Stimulated activated memory B cell treated with anti-CD40 and anti-IgM and Interleukin-4, amounts not matched to agents 10 μg/mL and 1 μg/mL and 100 μg/mL, for 72 hours (primary cell): ENCODE measurements at regions not wholly inside any gene's neighbourhood (a gene's known extent, or its start where the extent isn't known, plus 50 kb on each side); places are given as distances from the start of the nearest gene placed in this dataset.

Experiments
- ATAC-seq: fragments of 150-1000 bp; cut with Tn5 transposase; 2 replicates; pipeline ENCODE4 v1.10.0; 2021
- H3K27ac Mint-ChIP-seq: one replicate; pipeline ENCODE4 v1.8.0; 2022; ENCODE audit warnings: mild to moderate bottlenecking, mixed read lengths
- H3K27me3 Mint-ChIP-seq: one replicate; pipeline ENCODE4 v1.8.0; 2022; ENCODE audit warnings: mixed read lengths
- H3K36me3 Mint-ChIP-seq: one replicate; pipeline ENCODE4 v1.8.0; 2022; ENCODE audit warnings: mixed read lengths
- H3K4me1 Mint-ChIP-seq: one replicate; pipeline ENCODE4 v1.8.0; 2022; ENCODE audit warnings: mixed read lengths
- H3K4me3 Mint-ChIP-seq: one replicate; pipeline ENCODE4 v1.8.0; 2022; ENCODE audit warnings: mild to moderate bottlenecking, moderate library complexity, mixed read lengths
- H3K9me3 Mint-ChIP-seq: one replicate; pipeline ENCODE4 v1.8.0; 2022; ENCODE audit warnings: mixed read lengths

GRCh38 chrX:13123247-13123856 is 78.9 kb upstream of the FAM9C start:
- Mint-ChIP-seq H3K27me3 (no peaks in the 10 kb centered on the region), H3K9me3 (no peaks in the 10 kb centered on the region), H3K4me1 (no peaks in the 10 kb centered on the region), H3K36me3 (no peaks in the 10 kb centered on the region), H3K4me3 (no peak overlapping the region), H3K27ac (no peak overlapping the region)
- ATAC-seq = no peak

DNA sequence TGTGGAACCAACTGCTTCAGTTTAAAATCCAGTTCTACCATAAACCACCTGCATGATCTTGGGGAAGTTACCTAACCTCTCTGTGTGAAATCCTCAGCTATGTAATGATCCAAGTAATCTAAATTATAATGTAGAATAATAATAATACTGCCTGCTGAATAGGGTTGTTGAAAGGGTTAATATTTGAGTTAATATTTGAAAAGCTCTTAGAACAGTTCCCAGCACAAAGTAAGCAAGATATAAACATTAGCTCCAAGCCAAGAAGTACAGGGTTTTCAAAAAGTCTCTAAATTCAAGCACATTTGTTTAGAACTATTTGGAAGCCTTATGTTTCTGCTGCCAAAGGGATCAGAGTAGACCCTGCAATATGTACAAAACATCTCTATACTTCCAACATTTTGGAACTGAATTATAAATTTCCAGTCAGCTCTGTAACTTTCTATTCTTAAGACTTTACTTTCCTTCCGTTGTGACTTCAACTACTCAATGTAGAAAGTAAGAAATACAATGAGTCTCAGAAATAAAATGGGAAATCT is 76.7 kb upstream of the FAM9C start:
- no peaks in the 10 kb centered on the region for H3K36me3 Mint-ChIP-seq
- ATAC-seq = no peak

DNA sequence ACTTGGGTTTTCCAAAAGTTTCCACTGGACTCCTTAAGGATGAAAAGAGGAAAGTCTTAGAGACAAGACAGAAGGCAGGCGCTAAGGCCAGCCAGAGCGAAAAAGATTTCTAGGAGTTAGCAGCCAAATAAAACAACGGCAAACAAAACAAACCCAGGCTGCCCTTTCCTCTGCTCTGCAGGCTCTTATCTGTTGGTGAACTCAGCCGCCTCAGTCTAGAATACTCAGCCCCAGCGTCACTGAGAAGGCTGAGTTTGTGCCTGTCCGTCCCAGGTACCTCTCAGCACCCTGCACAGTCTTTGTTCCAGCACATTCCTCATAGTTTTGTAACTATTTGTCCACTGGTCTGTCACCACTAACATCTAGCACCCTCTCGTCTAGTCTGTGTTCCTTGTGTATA is 75.6 kb upstream of the FAM9C start:
- ATAC-seq = no peak
- no peaks in the 10 kb centered on the region for H3K27me3 Mint-ChIP-seq
- H3K36me3 Mint-ChIP-seq = no peaks in the 10 kb centered on the region
- H3K9me3 Mint-ChIP-seq = peaks cover 2% of the 10 kb centered on the region
- H3K4me3 Mint-ChIP-seq = no peak overlapping the region
- no peak overlapping the region for H3K27ac Mint-ChIP-seq
- H3K4me1 Mint-ChIP-seq = no peaks in the 10 kb centered on the region

More for the DNA sequence above, 76.7 kb upstream of the FAM9C start:
- no peak overlapping the region for H3K27ac Mint-ChIP-seq
- H3K27me3 Mint-ChIP-seq = no peaks in the 10 kb centered on the region
- H3K4me3 Mint-ChIP-seq = no peak overlapping the region
- peaks cover 2% of the 10 kb centered on the region for H3K9me3 Mint-ChIP-seq
- no peaks in the 10 kb centered on the region for H3K4me1 Mint-ChIP-seq

DNA sequence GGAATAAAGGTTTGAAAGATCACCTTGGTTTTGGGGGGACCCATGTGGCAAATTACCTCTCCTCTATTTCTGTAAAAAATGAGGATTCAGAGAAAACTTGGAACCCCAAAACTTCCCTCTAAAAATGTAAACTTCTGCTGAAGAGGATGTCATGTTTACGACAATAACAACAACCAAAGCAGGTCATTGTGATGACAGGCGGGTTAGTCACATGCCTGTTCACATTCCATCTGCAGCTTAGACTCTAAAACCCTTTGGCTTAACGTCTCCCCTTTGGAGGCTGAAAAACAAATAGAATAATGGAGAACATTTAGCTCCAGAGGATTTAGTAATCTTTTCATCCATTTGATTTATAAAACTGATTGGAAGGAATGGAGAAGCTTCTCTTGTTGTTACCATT is 75.0 kb upstream of the FAM9C start:
- Mint-ChIP-seq H3K27ac (no peak overlapping the region), H3K9me3 (peaks cover 2% of the 10 kb centered on the region), H3K36me3 (no peaks in the 10 kb centered on the region), H3K4me3 (no peak overlapping the region), H3K27me3 (no peaks in the 10 kb centered on the region), H3K4me1 (no peaks in the 10 kb centered on the region)
- no peak for ATAC-seq

DNA sequence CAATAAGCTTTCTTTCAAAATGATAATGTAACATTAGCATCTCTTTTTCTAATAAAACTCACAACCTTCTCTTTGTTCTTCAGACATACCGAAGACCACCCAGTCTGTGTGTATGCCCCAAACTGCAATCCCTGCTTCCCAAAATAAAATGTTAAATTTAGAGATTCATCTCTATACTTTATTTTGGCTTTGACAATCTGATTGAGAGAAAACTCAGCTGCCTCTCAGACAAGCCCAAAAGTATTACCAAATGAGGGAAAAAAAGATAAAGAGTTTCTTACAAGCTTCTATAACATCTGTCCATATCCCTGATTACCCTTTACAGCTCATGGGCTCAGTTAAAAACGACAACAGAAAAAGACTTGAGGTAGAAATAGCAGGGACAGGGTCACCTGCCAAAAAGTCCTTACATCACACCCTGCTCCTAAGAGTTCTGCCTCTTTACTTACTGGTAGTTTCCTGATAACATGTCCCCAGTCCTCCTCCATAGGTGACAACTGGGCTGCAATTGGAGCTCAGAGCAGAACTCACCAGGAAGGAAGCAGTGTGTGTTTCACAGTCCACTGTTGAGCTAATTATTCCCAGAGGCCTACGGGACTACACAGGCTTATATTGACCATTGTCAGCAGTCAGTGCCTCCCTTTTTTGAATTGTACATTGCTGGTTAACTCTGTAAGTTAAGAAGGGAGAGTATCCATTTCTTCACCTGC is 70.9 kb upstream of the FAM9C start:
- ATAC-seq = no peak
- Mint-ChIP-seq H3K4me1 (no peaks in the 10 kb centered on the region), H3K9me3 (peaks cover 5% of the 10 kb centered on the region), H3K27me3 (no peaks in the 10 kb centered on the region), H3K36me3 (no peaks in the 10 kb centered on the region), H3K27ac (no peak overlapping the region), H3K4me3 (no peak overlapping the region)

- H3K9me3 Mint-ChIP-seq = peaks cover 5% of the 10 kb centered on the region
- H3K27ac Mint-ChIP-seq = no peak overlapping the region
- no peaks in the 10 kb centered on the region for H3K36me3 Mint-ChIP-seq
- H3K4me3 Mint-ChIP-seq = no peak overlapping the region
- no peaks in the 10 kb centered on the region for H3K27me3 Mint-ChIP-seq
- H3K4me1 Mint-ChIP-seq = no peaks in the 10 kb centered on the region
- ATAC-seq = no peak
These were observed 68.1 kb upstream of the FAM9C start for GRCh38 chrX:13112499-13112898.

DNA sequence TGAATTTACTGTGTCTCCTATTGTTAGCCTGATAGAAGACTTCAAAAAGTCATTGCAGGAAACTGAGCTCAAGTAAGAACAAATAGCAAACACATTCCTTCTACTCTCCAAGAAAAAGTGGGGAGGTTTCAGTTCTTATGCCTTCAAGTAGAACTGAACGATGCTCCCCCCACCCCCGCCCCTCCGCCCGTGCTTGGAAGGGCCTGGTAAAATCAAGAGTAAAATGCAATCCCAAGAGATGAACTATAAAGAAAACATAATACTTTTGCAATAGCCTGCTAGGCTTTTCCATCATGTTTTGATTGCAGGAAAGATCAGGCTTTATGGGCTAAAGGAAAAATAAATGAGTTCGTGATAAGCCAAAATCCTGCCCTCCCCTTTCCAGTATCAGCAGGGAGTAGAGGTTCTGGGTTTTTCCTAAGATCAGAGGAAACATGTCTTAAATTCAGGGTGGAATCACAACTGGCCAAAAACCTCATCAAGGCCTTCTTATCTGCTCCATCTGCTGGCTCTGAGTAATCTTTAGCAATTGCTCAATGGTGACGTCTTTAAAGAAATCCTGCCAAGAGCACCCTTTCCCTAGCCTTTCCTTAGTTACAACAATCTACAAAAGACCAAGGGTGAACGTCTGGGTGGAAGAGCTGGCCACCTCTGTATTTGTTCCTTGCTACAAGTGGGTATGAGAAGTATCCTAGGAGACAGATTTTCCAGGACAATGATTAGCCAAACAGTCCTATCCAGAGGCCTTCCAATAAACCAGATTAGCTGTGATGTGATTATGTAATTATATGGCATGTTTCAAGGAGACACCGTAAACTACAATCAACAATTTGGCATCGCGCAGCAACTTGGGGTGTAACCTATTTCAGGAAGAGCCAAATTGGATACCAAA is 66.3 kb upstream of the FAM9C start:
- H3K4me3 Mint-ChIP-seq = no peak overlapping the region
- no peak overlapping the region for H3K27ac Mint-ChIP-seq
- no peaks in the 10 kb centered on the region for H3K4me1 Mint-ChIP-seq
- H3K27me3 Mint-ChIP-seq = no peaks in the 10 kb centered on the region
- H3K36me3 Mint-ChIP-seq = no peaks in the 10 kb centered on the region
- ATAC-seq = no peak
- H3K9me3 Mint-ChIP-seq = peaks cover 3% of the 10 kb centered on the region

GRCh38 chrX:13109817-13110216 is 65.4 kb upstream of the FAM9C start:
- H3K36me3 Mint-ChIP-seq = no peaks in the 10 kb centered on the region
- peaks cover 3% of the 10 kb centered on the region for H3K9me3 Mint-ChIP-seq
- H3K4me1 Mint-ChIP-seq = no peaks in the 10 kb centered on the region
- no peak overlapping the region for H3K4me3 Mint-ChIP-seq
- H3K27me3 Mint-ChIP-seq = no peaks in the 10 kb centered on the region
- no peak for ATAC-seq
- no peak overlapping the region for H3K27ac Mint-ChIP-seq

GRCh38 chrX:13103914-13104274 is 59.5 kb upstream of the FAM9C start:
- Mint-ChIP-seq H3K27ac (no peak overlapping the region), H3K4me3 (no peak overlapping the region), H3K27me3 (no peaks in the 10 kb centered on the region), H3K36me3 (no peaks in the 10 kb centered on the region), H3K9me3 (no peaks in the 10 kb centered on the region), H3K4me1 (peaks cover 33% of the 10 kb centered on the region)
- no peak for ATAC-seq

GRCh38 chrX:13103188-13103913 is 58.9 kb upstream of the FAM9C start:
- Mint-ChIP-seq H3K27me3 (no peaks in the 10 kb centered on the region), H3K4me3 (no peak overlapping the region), H3K9me3 (no peaks in the 10 kb centered on the region), H3K36me3 (no peaks in the 10 kb centered on the region), H3K27ac (peak overlapping the region; percentile 50), H3K4me1 (peaks cover 33% of the 10 kb centered on the region)
- ATAC-seq = no peak

DNA sequence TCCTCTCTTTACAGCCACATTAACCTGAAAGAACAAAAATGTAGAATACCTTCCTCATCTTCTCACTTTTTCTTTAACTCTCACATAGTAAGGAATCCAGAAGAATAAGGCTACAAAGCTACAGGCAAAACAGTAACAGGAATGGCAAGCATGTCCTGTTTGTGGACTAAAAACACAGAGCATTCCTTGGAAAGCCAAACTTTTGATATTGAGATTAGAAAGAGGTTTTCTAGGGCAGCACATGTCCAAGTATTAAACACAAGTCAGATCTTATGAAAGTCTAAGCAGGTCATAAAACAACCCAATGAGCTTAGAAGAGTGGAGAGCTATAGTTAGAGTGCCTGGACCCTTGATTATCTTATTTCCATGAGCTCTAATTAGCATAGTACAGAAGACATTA is 58.2 kb upstream of the FAM9C start:
- H3K36me3 Mint-ChIP-seq = no peaks in the 10 kb centered on the region
- no peaks in the 10 kb centered on the region for H3K27me3 Mint-ChIP-seq
- H3K4me1 Mint-ChIP-seq = peaks cover 33% of the 10 kb centered on the region
- peak overlapping the region; percentile 50 for H3K27ac Mint-ChIP-seq
- no peak overlapping the region for H3K4me3 Mint-ChIP-seq
- no peak for ATAC-seq
- no peaks in the 10 kb centered on the region for H3K9me3 Mint-ChIP-seq

DNA sequence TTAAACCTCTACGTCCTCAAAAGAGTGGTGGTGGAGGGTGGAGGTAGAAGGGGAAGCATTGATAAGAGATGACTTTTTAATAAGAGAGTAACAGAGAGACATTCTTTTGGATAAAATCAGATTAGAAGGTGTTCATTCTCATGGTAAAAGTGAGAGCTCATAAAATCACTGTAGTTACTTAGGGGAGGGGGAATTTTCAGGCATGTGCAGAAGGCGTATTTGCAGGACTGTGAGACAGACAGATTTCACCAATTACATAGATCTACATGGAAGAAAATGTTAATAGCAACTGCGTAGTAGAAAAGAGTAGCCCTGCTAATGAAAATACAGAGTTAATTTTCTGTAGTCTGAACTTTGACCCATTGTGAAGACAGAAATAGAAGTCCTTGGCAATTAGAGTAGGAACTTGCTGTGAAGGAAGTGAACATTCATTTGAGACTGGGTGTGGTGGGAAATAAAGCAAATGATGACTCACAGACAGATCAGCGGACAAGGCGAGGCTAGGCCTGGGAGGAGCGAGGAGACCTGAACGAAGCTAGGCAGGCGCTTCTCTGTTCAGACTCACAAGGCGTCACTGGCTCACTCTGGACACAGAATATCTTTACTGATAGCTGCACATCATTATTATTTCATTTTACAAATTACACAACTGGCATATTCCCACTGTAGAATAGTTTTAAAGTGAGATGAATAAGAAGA is 57.2 kb upstream of the FAM9C start:
- Mint-ChIP-seq H3K36me3 (no peaks in the 10 kb centered on the region), H3K4me3 (no peak overlapping the region), H3K4me1 (peaks cover 33% of the 10 kb centered on the region), H3K27ac (peak overlapping the region; percentile 50), H3K27me3 (no peaks in the 10 kb centered on the region), H3K9me3 (no peaks in the 10 kb centered on the region)
- ATAC-seq = peak; percentile 62

DNA sequence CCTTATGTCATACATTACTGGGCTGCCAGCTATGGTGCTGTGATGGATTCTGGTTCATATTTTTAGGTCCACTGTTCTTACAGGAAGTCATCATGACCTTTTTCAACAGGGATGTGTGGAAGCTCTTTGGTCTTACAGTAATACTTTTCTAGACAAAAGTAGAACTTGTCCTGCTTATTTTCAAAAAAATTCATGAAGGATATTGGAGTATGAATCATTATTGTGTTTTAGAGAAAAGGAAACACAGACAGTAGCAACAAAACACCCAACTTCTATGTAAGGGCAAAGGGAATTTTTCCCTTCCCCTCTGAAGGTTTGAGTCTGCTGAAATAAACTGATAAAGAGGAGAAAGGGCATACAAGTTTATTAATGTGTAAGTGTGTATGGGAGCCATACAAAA is 54.7 kb upstream of the FAM9C start:
- no peaks in the 10 kb centered on the region for H3K9me3 Mint-ChIP-seq
- H3K27ac Mint-ChIP-seq = peak overlapping the region; percentile 28
- ATAC-seq = no peak
- H3K36me3 Mint-ChIP-seq = no peaks in the 10 kb centered on the region
- no peak overlapping the region for H3K4me3 Mint-ChIP-seq
- H3K27me3 Mint-ChIP-seq = no peaks in the 10 kb centered on the region
- peaks cover 36% of the 10 kb centered on the region for H3K4me1 Mint-ChIP-seq

GRCh38 chrX:13096728-13097127 is 52.3 kb upstream of the FAM9C start:
- H3K4me1 Mint-ChIP-seq = peaks cover 49% of the 10 kb centered on the region

More at GRCh38 chrX:13096728-13097127, 52.3 kb upstream of the FAM9C start:
- Mint-ChIP-seq H3K36me3 (no peaks in the 10 kb centered on the region), H3K9me3 (no peaks in the 10 kb centered on the region), H3K4me3 (no peak overlapping the region), H3K27ac (peak overlapping the region; percentile 98), H3K27me3 (no peaks in the 10 kb centered on the region)
- ATAC-seq = no peak
